H9 (cell line): ENCODE measurements at regions not wholly inside any gene's neighbourhood (a gene's known extent, or its start where the extent isn't known, plus 50 kb on each side); places are given as distances from the start of the nearest gene placed in this dataset.

Experiments
- DNase-seq: peaks from one replicate; pipeline ENCODE4 v3.0.0-alpha.2; 2017
- H2AFZ ChIP-seq: one replicate; pipeline ENCODE4 v1.6.1; 2013; ENCODE audit warnings: mild to moderate bottlenecking, low read length, control low read depth, moderate library complexity
- H2AK5ac ChIP-seq: 2 replicates; pipeline ENCODE4 v1.6.1; 2013; ENCODE audit warnings: low read length, control low read depth, mixed read lengths; ENCODE audit not compliant: insufficient read length
- H2BK120ac ChIP-seq: one replicate; pipeline ENCODE4 v1.6.1; 2013; ENCODE audit warnings: low read depth, mild to moderate bottlenecking, low read length, control low read depth, inconsistent platforms; ENCODE audit not compliant: poor library complexity, severe bottlenecking
- H2BK12ac ChIP-seq: 2 replicates; pipeline ENCODE4 v1.6.1; 2013; ENCODE audit warnings: low read length, control low read depth, mixed read lengths, low read depth; ENCODE audit not compliant: insufficient read length
- H2BK15ac ChIP-seq: 2 replicates; pipeline ENCODE4 v1.6.1; 2013; ENCODE audit warnings: low read depth, low read length, control low read depth
- H2BK20ac ChIP-seq: one replicate; pipeline ENCODE4 v1.6.1; 2013; ENCODE audit warnings: low read depth, mild to moderate bottlenecking, low read length, control low read depth, inconsistent platforms; ENCODE audit not compliant: poor library complexity, severe bottlenecking
- H2BK5ac ChIP-seq: 2 replicates; pipeline ENCODE4 v1.6.1; 2013; ENCODE audit warnings: low read length, control low read depth, mixed read lengths; ENCODE audit not compliant: insufficient read length
- H3K14ac ChIP-seq: 2 replicates; pipeline ENCODE4 v1.6.1; 2013; ENCODE audit warnings: low read length, control low read depth; ENCODE audit not compliant: insufficient read depth
- H3K18ac ChIP-seq: 2 replicates; pipeline ENCODE4 v1.6.1; 2013; ENCODE audit warnings: low read depth, mild to moderate bottlenecking, mixed read lengths, low read length, control low read depth; ENCODE audit not compliant: insufficient read length
- H3K23ac ChIP-seq: 2 replicates; pipeline ENCODE4 v1.6.1; 2013; ENCODE audit warnings: low read length, control low read depth, mixed read lengths, low read depth; ENCODE audit not compliant: insufficient read length
- H3K23me2 ChIP-seq: 2 replicates; pipeline ENCODE4 v1.6.1; 2013; ENCODE audit warnings: low read depth, mild to moderate bottlenecking, mixed read lengths, low read length, control low read depth; ENCODE audit not compliant: insufficient read length, poor library complexity, severe bottlenecking
- H3K27ac ChIP-seq: 2 replicates; pipeline ENCODE4 v1.5.1; 2013; ENCODE audit warnings: low read length, control low read depth, mixed read lengths, low read depth; ENCODE audit not compliant: insufficient read length
- H3K27me3 ChIP-seq: 2 replicates; pipeline ENCODE4 v1.6.1; 2013; ENCODE audit warnings: low read length, control low read depth, inconsistent platforms; ENCODE audit not compliant: insufficient read depth
- H3K4ac ChIP-seq: 2 replicates; pipeline ENCODE4 v1.6.1; 2013; ENCODE audit warnings: low read depth, mild to moderate bottlenecking, control low read depth, inconsistent platforms, low read length, moderate library complexity
- H3K4me1 ChIP-seq: 2 replicates; pipeline ENCODE4 v1.6.1; 2013; ENCODE audit warnings: low read length, control low read depth, inconsistent platforms; ENCODE audit not compliant: insufficient read depth
- H3K4me2 ChIP-seq: 2 replicates; pipeline ENCODE4 v1.6.1; 2013; ENCODE audit warnings: low read length, control low read depth, mixed read lengths; ENCODE audit not compliant: insufficient read length, insufficient read depth
- H3K56ac ChIP-seq: 2 replicates; pipeline ENCODE4 v1.6.1; 2013; ENCODE audit warnings: low read depth, mild to moderate bottlenecking, mixed read lengths, low read length, control low read depth; ENCODE audit not compliant: insufficient read length
- H3K79me1 ChIP-seq: 2 replicates; pipeline ENCODE4 v1.6.1; 2013; ENCODE audit warnings: low read depth, mild to moderate bottlenecking, moderate library complexity, low read length, control low read depth, inconsistent platforms; ENCODE audit not compliant: insufficient read depth, poor library complexity, severe bottlenecking
- H3K79me2 ChIP-seq: 2 replicates; pipeline ENCODE4 v1.6.1; 2013; ENCODE audit warnings: low read length, control low read depth, inconsistent platforms; ENCODE audit not compliant: insufficient read depth
- H3K9ac ChIP-seq: 2 replicates; pipeline ENCODE4 v1.6.1; 2013; ENCODE audit warnings: low read length, control low read depth, mixed read lengths; ENCODE audit not compliant: insufficient read length; ENCODE audit errors: extremely low read depth
- H3K9me3 ChIP-seq: one replicate; pipeline ENCODE4 v1.6.1; 2013; ENCODE audit warnings: low read depth, low read length, inconsistent platforms; ENCODE audit not compliant: control insufficient read depth
- H3T11ph ChIP-seq: one replicate; pipeline ENCODE4 v1.6.1; 2013; ENCODE audit warnings: mild to moderate bottlenecking, low read length, control low read depth, inconsistent platforms
- H4K20me1 ChIP-seq: one replicate; pipeline ENCODE4 v1.6.1; 2013; ENCODE audit not compliant: control insufficient read depth, insufficient read length, insufficient read depth
- H4K5ac ChIP-seq: 2 replicates; pipeline ENCODE4 v1.6.1; 2013; ENCODE audit warnings: low read depth, mild to moderate bottlenecking, mixed read lengths, low read length, control low read depth; ENCODE audit not compliant: insufficient read length
- H4K8ac ChIP-seq: replicated peaks from 2 replicates; pipeline ENCODE4 v1.6.1; 2013; ENCODE audit warnings: low read length, control low read depth, mixed read lengths, low read depth; ENCODE audit not compliant: insufficient read length
- H4K91ac ChIP-seq: 2 replicates; pipeline ENCODE4 v1.6.1; 2013; ENCODE audit warnings: low read depth, mild to moderate bottlenecking, moderate library complexity, mixed read lengths, low read length, control low read depth; ENCODE audit not compliant: insufficient read length
- H3K27ac Mint-ChIP-seq, 3 experiments: 2 replicates in 2 of 3; 3 replicates in 1 of 3; pipeline ENCODE4 v1.8.0; 2020 to 2021; ENCODE audit warnings: mixed read lengths in 3 of 3, mild to moderate bottlenecking in 1 of 3, moderate library complexity in 1 of 3
- H3K27me3 Mint-ChIP-seq: 2 replicates; pipeline ENCODE4 v1.8.0; 2021; ENCODE audit warnings: low read depth, mild to moderate bottlenecking, moderate library complexity, mixed read lengths
- H3K36me3 Mint-ChIP-seq, 3 experiments: 2 replicates in 2 of 3; 3 replicates in 1 of 3; pipeline ENCODE4 v1.8.0; 2020 to 2021; ENCODE audit warnings: low read depth in 3 of 3, mixed read lengths in 3 of 3; ENCODE audit not compliant: insufficient read depth in 1 of 3
- H3K4me1 Mint-ChIP-seq, 2 experiments: 2 replicates each; pipeline ENCODE4 v1.8.0; 2020; ENCODE audit warnings: mixed read lengths in 2 of 2
- H3K4me3 Mint-ChIP-seq, 2 experiments: 2 replicates in 1 of 2; 3 replicates in 1 of 2; pipeline ENCODE4 v1.8.0; 2020 to 2021; ENCODE audit warnings: mild to moderate bottlenecking in 2 of 2, mixed read lengths in 2 of 2, moderate library complexity in 1 of 2
- H3K9me3 Mint-ChIP-seq, 2 experiments: 2 replicates in 1 of 2; 3 replicates in 1 of 2; pipeline ENCODE4 v1.8.0; 2020; ENCODE audit warnings: mild to moderate bottlenecking in 2 of 2, mixed read lengths in 2 of 2, moderate library complexity in 1 of 2
- WGBS: extraction: QIAGEN DNeasy Blood & Tissue Kit; methylation state at CpG from one replicate; pipeline ENCODE4 v1.1.7; 2013; ENCODE audit warnings: missing lambda C conversion rate, low lambda C conversion rate, mixed read lengths; ENCODE audit not compliant: insufficient read length; ENCODE audit errors: extremely low coverage; 5-methylcytosine and 5-hydroxymethylcytosine counted together
- TF ChIP-seq, protein P1 (sequence below): fragments of 200-600 bp; sonication (generic); conservative IDR thresholded peaks from 3 replicates; pipeline ENCODE4 v1.8.0; 2021; ENCODE audit warnings: antibody characterized with exemption, mild to moderate bottlenecking

DNA sequence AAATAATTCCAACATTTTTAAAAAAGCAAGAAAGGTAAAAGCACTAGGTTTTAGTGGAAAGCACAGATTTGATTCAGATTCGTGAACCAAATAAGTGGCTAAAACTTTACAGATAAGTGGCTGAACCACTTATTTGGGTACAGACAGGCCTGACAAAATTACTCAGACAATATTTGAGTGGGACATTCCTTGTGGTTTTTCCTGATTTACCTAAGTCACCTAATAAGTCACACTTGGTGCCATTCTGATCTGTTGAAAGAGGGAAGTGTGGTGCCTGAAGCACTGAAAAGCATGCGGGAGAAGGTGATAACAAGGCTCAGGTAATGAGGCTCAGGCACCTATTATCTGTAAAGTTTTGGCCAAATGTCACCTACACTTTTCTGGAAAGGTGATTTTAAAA lies 81.6 kb upstream of the CD55 start:
- Mint-ChIP-seq H3K36me3 (no peaks in the 10 kb centered on the region), H3K4me1 (peaks cover 3 to 7% of the 10 kb centered on the region in 2 experiments), H3K9me3 (no peaks in the 10 kb centered on the region; a peak in 2 of 5 replicates), H3K27ac (no peak overlapping the region), H3K4me3 (no peak overlapping the region), H3K27me3 (no peaks in the 10 kb centered on the region)
- Histone ChIP-seq H3K18ac (no peak overlapping the region), H2BK20ac (no peak overlapping the region), H3K23ac (no peak overlapping the region), H3T11ph (no peak overlapping the region), H2BK5ac (no peak overlapping the region), H2BK120ac (no peak overlapping the region), H3K27ac (no peak overlapping the region), H3K23me2 (no peaks in the 10 kb centered on the region), H3K79me1 (no peaks in the 10 kb centered on the region), H3K79me2 (no peaks in the 10 kb centered on the region), H3K4ac (no peak overlapping the region), H3K4me1 (no peaks in the 10 kb centered on the region), H4K8ac (no peak overlapping the region), H3K56ac (no peak overlapping the region), H2BK12ac (no peak overlapping the region), H4K20me1 (no peaks in the 10 kb centered on the region), H2AFZ (no peak overlapping the region), H3K9me3 (no peaks in the 10 kb centered on the region), H2AK5ac (no peak overlapping the region), H3K27me3 (no peaks in the 10 kb centered on the region), H4K91ac (no peak overlapping the region), H3K9ac (no peak overlapping the region), H2BK15ac (no peak overlapping the region), H4K5ac (no peak overlapping the region), H3K4me2 (no peak overlapping the region), H3K14ac (no peak overlapping the region)
- no CpG with 5 or more reads among the region's 2 CpGs for WGBS
- TF ChIP-seq, protein P1, sequence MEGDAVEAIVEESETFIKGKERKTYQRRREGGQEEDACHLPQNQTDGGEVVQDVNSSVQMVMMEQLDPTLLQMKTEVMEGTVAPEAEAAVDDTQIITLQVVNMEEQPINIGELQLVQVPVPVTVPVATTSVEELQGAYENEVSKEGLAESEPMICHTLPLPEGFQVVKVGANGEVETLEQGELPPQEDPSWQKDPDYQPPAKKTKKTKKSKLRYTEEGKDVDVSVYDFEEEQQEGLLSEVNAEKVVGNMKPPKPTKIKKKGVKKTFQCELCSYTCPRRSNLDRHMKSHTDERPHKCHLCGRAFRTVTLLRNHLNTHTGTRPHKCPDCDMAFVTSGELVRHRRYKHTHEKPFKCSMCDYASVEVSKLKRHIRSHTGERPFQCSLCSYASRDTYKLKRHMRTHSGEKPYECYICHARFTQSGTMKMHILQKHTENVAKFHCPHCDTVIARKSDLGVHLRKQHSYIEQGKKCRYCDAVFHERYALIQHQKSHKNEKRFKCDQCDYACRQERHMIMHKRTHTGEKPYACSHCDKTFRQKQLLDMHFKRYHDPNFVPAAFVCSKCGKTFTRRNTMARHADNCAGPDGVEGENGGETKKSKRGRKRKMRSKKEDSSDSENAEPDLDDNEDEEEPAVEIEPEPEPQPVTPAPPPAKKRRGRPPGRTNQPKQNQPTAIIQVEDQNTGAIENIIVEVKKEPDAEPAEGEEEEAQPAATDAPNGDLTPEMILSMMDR, result no peak
- DNase-seq, result no peak
